HCT116 (cell line): ENCODE measurements at regions not wholly inside any gene's neighbourhood (a gene's known extent, or its start where the extent isn't known, plus 50 kb on each side); places are given as distances from the start of the nearest gene placed in this dataset.

Source experiments
- ATAC-seq: fragments of 200-7000 bp; cut with Tn5 transposase; 2 replicates; pipeline ENCODE4 v1.9.1; 2020; ENCODE audit warnings: mild to moderate bottlenecking, moderate library complexity
- BruUV-seq: library from RNA; stranded (reverse); fragments of 400-500 nt; replicated peaks from 2 replicates; lab custom pipeline; 2021; lab: Mats Ljungman, UMichigan
- CTCF ChIA-PET: fragments of 300-600 bp; sonication (Branson Sonifier 250); formaldehyde crosslinking; loops from one replicate; lab custom pipeline; 2021; ENCODE audit warnings: antibody characterized with exemption; lab: Charles Lee
- POLR2A ChIA-PET: fragments of 300-600, 350-600 bp; sonication (Branson Sonifier 250); formaldehyde crosslinking; loops from one replicate; lab custom pipeline; 2021; ENCODE audit warnings: antibody characterized with exemption; lab: Charles Lee
- RAD21 ChIA-PET, 2 experiments: fragments of 300-600 bp; sonication (Branson Sonifier 250); formaldehyde crosslinking; loops; one replicate each; lab custom pipeline; 2023; ENCODE audit warnings: low total read pairs in 2 of 2; ENCODE audit not compliant: uncharacterized antibody in 2 of 2, unreplicated experiment in 2 of 2, low non-redundant PET in 1 of 2; lab: Charles Lee
- DNase-seq: peaks from one replicate; pipeline ENCODE4 v3.0.0-alpha.2; 2010; ENCODE audit warnings: low read depth, low spot score
- H2AFZ ChIP-seq: fragments of 200-600 bp; shearing (Covaris generic), sonication (generic); 2 replicates; pipeline ENCODE4 v1.6.1; 2017; ENCODE audit warnings: low read depth, mixed run types, mixed read lengths, antibody characterized with exemption, low read length; ENCODE audit not compliant: poor library complexity, severe bottlenecking
- H3K27ac ChIP-seq: 2 replicates; pipeline ENCODE4 v1.5.1; 2012; ENCODE audit warnings: low read depth, low read length
- H3K27me3 ChIP-seq: fragments of 200-600 bp; sonication (generic); 2 replicates; pipeline ENCODE4 v1.6.1; 2016; ENCODE audit warnings: mixed run types, low read length, mixed read lengths; ENCODE audit not compliant: insufficient read depth
- H3K36me3 ChIP-seq, 2 experiments: fragments of 200-500 bp in 1 of 2; fragments of 200-600 bp in 1 of 2; sonication (Bioruptor generic) in 1 of 2; sonication (generic) in 1 of 2; 2 replicates each; pipeline versions ENCODE4 v1.5.1 to v1.6.1; 2014 to 2016; ENCODE audit warnings: low read length in 2 of 2, inconsistent platforms in 1 of 2, mixed read lengths in 1 of 2, mixed run types in 1 of 2; ENCODE audit not compliant: insufficient read depth in 2 of 2, control insufficient read depth in 1 of 2
- H3K4me1 ChIP-seq, 2 experiments: fragments of 200-600 bp in 1 of 2; sonication (generic) in 1 of 2; 2 replicates each; pipeline versions ENCODE4 v1.5.1 to v1.6.1; 2012 to 2017; ENCODE audit warnings: low read length in 2 of 2, inconsistent platforms in 1 of 2, mild to moderate bottlenecking in 1 of 2, mixed read lengths in 1 of 2, mixed run types in 1 of 2, moderate library complexity in 1 of 2; ENCODE audit not compliant: insufficient read depth in 2 of 2, control insufficient read depth in 1 of 2
- H3K4me2 ChIP-seq: fragments of 200-600 bp; sonication (generic); 2 replicates; pipeline ENCODE4 v1.6.1; 2017; ENCODE audit warnings: mixed run types, low read length, mixed read lengths
- H3K4me3 ChIP-seq, 2 experiments: fragments of 200-600 bp in 1 of 2; sonication (generic) in 1 of 2; replicated peaks in 1 of 2; 2 replicates each; pipeline ENCODE4 v1.5.1; 2011 to 2016; ENCODE audit warnings: low read length in 2 of 2, control low read depth in 1 of 2, low read depth in 1 of 2, mild to moderate bottlenecking in 1 of 2, mixed read lengths in 1 of 2, mixed run types in 1 of 2
- H3K79me2 ChIP-seq: fragments of 200-600 bp; sonication (generic); 2 replicates; pipeline ENCODE4 v1.6.1; 2017; ENCODE audit warnings: mild to moderate bottlenecking, mixed run types, low read length, moderate library complexity, mixed read lengths; ENCODE audit not compliant: insufficient read depth
- H3K9ac ChIP-seq: fragments of 200-600 bp; sonication (generic); 2 replicates; pipeline ENCODE4 v1.6.1; 2016; ENCODE audit warnings: low read length, mixed read lengths
- H3K9me2 ChIP-seq: fragments of 200-600 bp; sonication (generic), shearing (Covaris generic); 2 replicates; pipeline ENCODE4 v1.6.1; 2017; ENCODE audit warnings: mixed run types, mild to moderate bottlenecking, moderate library complexity; ENCODE audit not compliant: insufficient read depth
- H3K9me3 ChIP-seq, 2 experiments: fragments of 200-500 bp in 1 of 2; fragments of 200-600 bp in 1 of 2; sonication (Bioruptor generic) in 1 of 2; sonication (generic) in 1 of 2; 2 replicates each; pipeline ENCODE4 v1.6.1; 2014 to 2017; ENCODE audit warnings: low read length in 2 of 2, mixed read lengths in 2 of 2, inconsistent platforms in 1 of 2, low read depth in 1 of 2, mild to moderate bottlenecking in 1 of 2, mixed run types in 1 of 2, moderate library complexity in 1 of 2; ENCODE audit not compliant: control insufficient read depth in 1 of 2, insufficient read depth in 1 of 2
- H4K20me1 ChIP-seq: fragments of 200-600 bp; sonication (generic), shearing (Covaris generic); 2 replicates; pipeline ENCODE4 v1.6.1; 2017; ENCODE audit warnings: mixed run types, mild to moderate bottlenecking, moderate library complexity; ENCODE audit not compliant: insufficient read depth
- CBX3 ChIP-seq: IDR thresholded peaks from 2 replicates; pipeline ENCODE4 v1.6.1; 2012; ENCODE audit warnings: low read depth
- CEBPB ChIP-seq: IDR thresholded peaks from 2 replicates; pipeline ENCODE4 v1.6.1; 2012; ENCODE audit warnings: low read depth
- EGR1 ChIP-seq: IDR thresholded peaks from 2 replicates; pipeline ENCODE4 v1.6.1; 2012; ENCODE audit warnings: low read depth
- ELF1 ChIP-seq: IDR thresholded peaks from 2 replicates; pipeline ENCODE4 v1.6.1; 2012; ENCODE audit warnings: low read depth, borderline replicate concordance
- EZH2 ChIP-seq: fragments of 200-600 bp; sonication (generic); IDR thresholded peaks from 2 replicates; pipeline ENCODE4 v1.6.1; 2017; ENCODE audit warnings: antibody characterized with exemption, mixed run types
- EZH2phosphoT487 ChIP-seq: fragments of 200-600 bp; IDR thresholded peaks from 2 replicates; pipeline ENCODE4 v1.6.1; 2018; ENCODE audit warnings: antibody characterized with exemption, borderline replicate concordance
- FOSL1 ChIP-seq: IDR thresholded peaks from 2 replicates; pipeline ENCODE4 v1.6.1; 2012; ENCODE audit warnings: low read depth
- POLR2A ChIP-seq: IDR thresholded peaks from 2 replicates; pipeline ENCODE4 v1.7.0; 2011; ENCODE audit warnings: borderline replicate concordance; ENCODE audit not compliant: insufficient read depth, insufficient read length; ENCODE audit errors: extremely low read depth
- POLR2AphosphoS5 ChIP-seq: IDR thresholded peaks from 2 replicates; pipeline ENCODE4 v1.6.1; 2011; ENCODE audit warnings: mild to moderate bottlenecking, low read depth, low read length, moderate library complexity
- SRF ChIP-seq: IDR thresholded peaks from 2 replicates; pipeline ENCODE4 v1.6.1; 2012; ENCODE audit warnings: low read depth
- TCF7L2 ChIP-seq: IDR thresholded peaks from 2 replicates; pipeline ENCODE4 v1.7.0; 2011; ENCODE audit warnings: borderline replicate concordance, inconsistent platforms; ENCODE audit not compliant: insufficient read depth, insufficient read length; ENCODE audit errors: extremely low read depth
- YY1 ChIP-seq: IDR thresholded peaks from 2 replicates; pipeline ENCODE4 v1.6.1; 2011; ENCODE audit warnings: low read length, low read depth, moderate library complexity, mild to moderate bottlenecking; ENCODE audit not compliant: insufficient replicate concordance; ENCODE audit errors: extremely low read depth
- ZNF274 ChIP-seq: fragments of 200-500 bp; sonication (Bioruptor generic); IDR thresholded peaks from 2 replicates; pipeline ENCODE4 v1.6.1; 2014; ENCODE audit warnings: mild to moderate bottlenecking, low read depth, low read length, inconsistent platforms
- intact Hi-C: fragments of 100-400 bp; cut with micrococcal nuclease; formaldehyde crosslinking; loops from 2 replicates; pipeline ENCODE4 v1.10.0; 2022
- TF ChIP-seq, protein P1 (sequence below): IDR thresholded peaks from 2 replicates; pipeline ENCODE4 v1.6.1; 2012
- TF ChIP-seq, protein P2 (sequence below): IDR thresholded peaks from 2 replicates; pipeline ENCODE4 v1.6.1; 2012; ENCODE audit warnings: low read depth
- TF ChIP-seq, protein P3 (sequence below): IDR thresholded peaks from 2 replicates; pipeline ENCODE4 v1.6.1; 2012

DNA sequence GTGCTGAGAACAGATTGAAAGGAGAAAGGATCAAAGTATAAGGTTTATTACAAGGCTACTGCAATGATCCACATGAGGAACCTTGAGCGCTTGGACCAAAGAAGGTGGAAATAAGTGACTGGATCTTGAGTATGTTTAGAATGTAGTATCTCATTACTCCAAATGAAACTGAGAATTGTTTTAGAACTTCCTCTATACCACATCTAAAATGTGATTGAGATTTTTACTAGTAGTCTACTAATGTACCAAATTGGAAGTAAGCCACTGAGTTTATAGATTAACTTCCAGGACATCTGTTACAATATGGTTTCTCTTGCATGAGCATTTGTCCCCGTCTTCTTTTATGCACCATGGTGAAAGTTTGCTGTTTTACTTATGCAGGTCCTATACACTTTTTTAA lies 300.5 kb downstream of the SUCLG1 start:
- DNase-seq, result no peak
- ChIA-PET POLR2A (no interaction called here), CTCF (no interaction called here), RAD21 (no interaction called here)
- H3K9me3 ChIP-seq, result no peaks in the 10 kb centered on the region; a peak in 1 of 4 replicates
- intact Hi-C loops, result no loop called here
- H3K27ac ChIP-seq, result no peak overlapping the region
- no peak for ATAC-seq
- no peaks in the 10 kb centered on the region for H3K79me2 ChIP-seq
- no peaks in the 10 kb centered on the region for H3K9me2 ChIP-seq
- no peaks in the 10 kb centered on the region for H3K4me1 ChIP-seq
- no peak overlapping the region for H2AFZ ChIP-seq
- H3K36me3 ChIP-seq, result no peaks in the 10 kb centered on the region
- TF ChIP-seq FOSL1 (no peak), ZNF274 (no peak), YY1 (no peak), SRF (no peak), EGR1 (no peak), EZH2phosphoT487 (no peak), TCF7L2 (no peak), EZH2 (no peak)
- TF ChIP-seq, protein P1, sequence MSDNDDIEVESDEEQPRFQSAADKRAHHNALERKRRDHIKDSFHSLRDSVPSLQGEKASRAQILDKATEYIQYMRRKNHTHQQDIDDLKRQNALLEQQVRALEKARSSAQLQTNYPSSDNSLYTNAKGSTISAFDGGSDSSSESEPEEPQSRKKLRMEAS, result no peak
- H4K20me1 ChIP-seq, result no peaks in the 10 kb centered on the region
- BruUV-seq, result no TSS peak
- H3K9ac ChIP-seq, result no peak overlapping the region
- no peak overlapping the region for H3K4me2 ChIP-seq
- H3K27me3 ChIP-seq, result no peaks in the 10 kb centered on the region
- no peak overlapping the region for H3K4me3 ChIP-seq

DNA sequence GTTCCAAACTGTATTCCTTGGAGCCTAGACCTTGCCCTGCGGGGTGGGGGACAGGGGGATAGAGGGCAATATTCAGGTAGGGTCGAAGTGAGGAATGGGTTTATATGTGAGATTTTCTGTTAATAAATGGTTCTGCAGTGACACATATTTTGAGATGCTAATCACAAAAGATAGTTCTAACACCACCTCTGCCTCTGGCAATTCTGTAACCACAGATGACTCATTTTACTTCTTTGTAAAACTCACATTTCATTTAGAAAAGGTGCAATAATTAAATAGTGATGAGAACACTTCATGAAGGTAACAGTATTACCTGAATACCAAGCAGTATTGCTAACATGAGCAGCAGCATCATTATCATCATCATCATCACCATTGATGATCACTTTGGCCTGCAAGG lies 306.6 kb downstream of the SUCLG1 start:
- H3K9me2 ChIP-seq, result no peaks in the 10 kb centered on the region
- ATAC-seq (no peak), DNase-seq (no peak)
- H3K4me1 ChIP-seq, result no peaks in the 10 kb centered on the region; a peak in 1 of 4 replicates
- intact Hi-C loops, result no loop called here
- H3K27ac ChIP-seq, result no peak overlapping the region
- H3K4me3 ChIP-seq, result no peak overlapping the region
- no TSS peak for BruUV-seq
- no peak overlapping the region for H3K4me2 ChIP-seq
- H3K9me3 ChIP-seq, result no peaks in the 10 kb centered on the region; a peak in 1 of 4 replicates
- H3K79me2 ChIP-seq, result no peaks in the 10 kb centered on the region
- H4K20me1 ChIP-seq, result no peaks in the 10 kb centered on the region
- RAD21 ChIA-PET, result no interaction called here
- H3K36me3 ChIP-seq, result no peaks in the 10 kb centered on the region
- H2AFZ ChIP-seq, result no peak overlapping the region
- no peak overlapping the region for H3K9ac ChIP-seq
- H3K27me3 ChIP-seq, result no peaks in the 10 kb centered on the region
- CTCF ChIA-PET, result no interaction called here
- POLR2A ChIA-PET, result no interaction called here
- TF ChIP-seq CBX3, result no peak
- TF ChIP-seq, protein P2, sequence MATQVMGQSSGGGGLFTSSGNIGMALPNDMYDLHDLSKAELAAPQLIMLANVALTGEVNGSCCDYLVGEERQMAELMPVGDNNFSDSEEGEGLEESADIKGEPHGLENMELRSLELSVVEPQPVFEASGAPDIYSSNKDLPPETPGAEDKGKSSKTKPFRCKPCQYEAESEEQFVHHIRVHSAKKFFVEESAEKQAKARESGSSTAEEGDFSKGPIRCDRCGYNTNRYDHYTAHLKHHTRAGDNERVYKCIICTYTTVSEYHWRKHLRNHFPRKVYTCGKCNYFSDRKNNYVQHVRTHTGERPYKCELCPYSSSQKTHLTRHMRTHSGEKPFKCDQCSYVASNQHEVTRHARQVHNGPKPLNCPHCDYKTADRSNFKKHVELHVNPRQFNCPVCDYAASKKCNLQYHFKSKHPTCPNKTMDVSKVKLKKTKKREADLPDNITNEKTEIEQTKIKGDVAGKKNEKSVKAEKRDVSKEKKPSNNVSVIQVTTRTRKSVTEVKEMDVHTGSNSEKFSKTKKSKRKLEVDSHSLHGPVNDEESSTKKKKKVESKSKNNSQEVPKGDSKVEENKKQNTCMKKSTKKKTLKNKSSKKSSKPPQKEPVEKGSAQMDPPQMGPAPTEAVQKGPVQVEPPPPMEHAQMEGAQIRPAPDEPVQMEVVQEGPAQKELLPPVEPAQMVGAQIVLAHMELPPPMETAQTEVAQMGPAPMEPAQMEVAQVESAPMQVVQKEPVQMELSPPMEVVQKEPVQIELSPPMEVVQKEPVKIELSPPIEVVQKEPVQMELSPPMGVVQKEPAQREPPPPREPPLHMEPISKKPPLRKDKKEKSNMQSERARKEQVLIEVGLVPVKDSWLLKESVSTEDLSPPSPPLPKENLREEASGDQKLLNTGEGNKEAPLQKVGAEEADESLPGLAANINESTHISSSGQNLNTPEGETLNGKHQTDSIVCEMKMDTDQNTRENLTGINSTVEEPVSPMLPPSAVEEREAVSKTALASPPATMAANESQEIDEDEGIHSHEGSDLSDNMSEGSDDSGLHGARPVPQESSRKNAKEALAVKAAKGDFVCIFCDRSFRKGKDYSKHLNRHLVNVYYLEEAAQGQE, result no peak
- TF ChIP-seq, protein P1, result no peak
- TF ChIP-seq, protein P3, sequence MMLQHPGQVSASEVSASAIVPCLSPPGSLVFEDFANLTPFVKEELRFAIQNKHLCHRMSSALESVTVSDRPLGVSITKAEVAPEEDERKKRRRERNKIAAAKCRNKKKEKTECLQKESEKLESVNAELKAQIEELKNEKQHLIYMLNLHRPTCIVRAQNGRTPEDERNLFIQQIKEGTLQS, result no peak
- no peak for TF ChIP-seq YY1
- TF ChIP-seq POLR2A, result no peak
- TF ChIP-seq TCF7L2, result no peak
- TF ChIP-seq POLR2AphosphoS5, result no peak
- no peak for TF ChIP-seq EZH2phosphoT487
- no peak for TF ChIP-seq CEBPB
- TF ChIP-seq ELF1, result no peak
